Body of pancreas (tissue), 4 donors: ENCODE measurements at regions not wholly inside any gene's neighbourhood (a gene's known extent, or its start where the extent isn't known, plus 50 kb on each side); places are given as distances from the start of the nearest gene placed in this dataset.

Experiments used
- POLR2A ChIP-seq, 3 donors: fragments of 450-650 bp; IDR thresholded peaks; one replicate each; pipeline ENCODE4 v1.6.1; 2016; ENCODE audit warnings: antibody characterized with exemption in 3 of 3, mild to moderate bottlenecking in 2 of 3
- TF ChIP-seq, protein P1 (sequence below), 7 experiments: fragments of 450-650 bp in 4 of 7; fragments of 200-600 bp in 3 of 7; sonication (generic) in 3 of 7; IDR thresholded peaks; one replicate each; pipeline ENCODE4 v1.5.1; 2016 to 2019; ENCODE audit warnings: antibody characterized with exemption in 7 of 7

GRCh38 chr4:9592010-9592409, 147.8 kb downstream of the DEFB131A start:
- TF ChIP-seq POLR2A (IDR thresholded peaks at IDR 0.05) = no peak
- TF ChIP-seq, protein P1, sequence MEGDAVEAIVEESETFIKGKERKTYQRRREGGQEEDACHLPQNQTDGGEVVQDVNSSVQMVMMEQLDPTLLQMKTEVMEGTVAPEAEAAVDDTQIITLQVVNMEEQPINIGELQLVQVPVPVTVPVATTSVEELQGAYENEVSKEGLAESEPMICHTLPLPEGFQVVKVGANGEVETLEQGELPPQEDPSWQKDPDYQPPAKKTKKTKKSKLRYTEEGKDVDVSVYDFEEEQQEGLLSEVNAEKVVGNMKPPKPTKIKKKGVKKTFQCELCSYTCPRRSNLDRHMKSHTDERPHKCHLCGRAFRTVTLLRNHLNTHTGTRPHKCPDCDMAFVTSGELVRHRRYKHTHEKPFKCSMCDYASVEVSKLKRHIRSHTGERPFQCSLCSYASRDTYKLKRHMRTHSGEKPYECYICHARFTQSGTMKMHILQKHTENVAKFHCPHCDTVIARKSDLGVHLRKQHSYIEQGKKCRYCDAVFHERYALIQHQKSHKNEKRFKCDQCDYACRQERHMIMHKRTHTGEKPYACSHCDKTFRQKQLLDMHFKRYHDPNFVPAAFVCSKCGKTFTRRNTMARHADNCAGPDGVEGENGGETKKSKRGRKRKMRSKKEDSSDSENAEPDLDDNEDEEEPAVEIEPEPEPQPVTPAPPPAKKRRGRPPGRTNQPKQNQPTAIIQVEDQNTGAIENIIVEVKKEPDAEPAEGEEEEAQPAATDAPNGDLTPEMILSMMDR (IDR thresholded peaks at IDR 0.05) = no peak
